HEK293T (cell line): ENCODE measurements at regions not wholly inside any gene's neighbourhood (a gene's known extent, or its start where the extent isn't known, plus 50 kb on each side); places are given as distances from the start of the nearest gene placed in this dataset.

Experiments used
- CTCF ChIA-PET: fragments of 350-600 bp; formaldehyde crosslinking; extraction: SDS; loops from one replicate; lab custom pipeline; 2021; ENCODE audit warnings: antibody characterized with exemption, inconsistent platforms; lab: Yijun Ruan, JAX
- POLR2A ChIA-PET: fragments of 350-600 bp; formaldehyde crosslinking; extraction: SDS; loops from one replicate; lab custom pipeline; 2020; ENCODE audit warnings: antibody characterized with exemption, inconsistent platforms; lab: Yijun Ruan, JAX
- DNase-seq: peaks from one replicate; pipeline ENCODE4 v3.0.0; 2012; ENCODE audit warnings: mixed read lengths; ENCODE audit errors: extremely low spot score
- ARNT ChIP-seq: fragments of 450-650 bp; IDR thresholded peaks from 2 replicates; pipeline ENCODE4 v1.6.1; 2017; ENCODE audit warnings: mild to moderate bottlenecking
- BHLHE40 ChIP-seq: fragments of 450-650 bp; IDR thresholded peaks from 2 replicates; pipeline ENCODE4 v1.6.1; 2016; ENCODE audit warnings: mild to moderate bottlenecking, moderate library complexity, borderline replicate concordance
- CTBP1 ChIP-seq: fragments of 450-650 bp; IDR thresholded peaks from 2 replicates; pipeline ENCODE4 v1.6.1; 2016; ENCODE audit warnings: borderline replicate concordance
- ELF4 ChIP-seq: fragments of 450-650 bp; IDR thresholded peaks from 2 replicates; pipeline ENCODE4 v1.6.1; 2017; ENCODE audit warnings: antibody characterized with exemption
- FOXA1 ChIP-seq: fragments of 450-650 bp; IDR thresholded peaks from 2 replicates; pipeline ENCODE4 v1.6.1; 2016; ENCODE audit warnings: mild to moderate bottlenecking
- FOXK2 ChIP-seq: fragments of 450-650 bp; IDR thresholded peaks from 2 replicates; pipeline ENCODE4 v1.6.1; 2016; ENCODE audit warnings: mild to moderate bottlenecking
- FOXM1 ChIP-seq: fragments of 450-650 bp; IDR thresholded peaks from 2 replicates; pipeline ENCODE4 v1.6.1; 2017; ENCODE audit warnings: mild to moderate bottlenecking, borderline replicate concordance
- HDGF ChIP-seq: fragments of 450-650 bp; IDR thresholded peaks from 2 replicates; pipeline ENCODE4 v1.6.1; 2017; ENCODE audit warnings: antibody characterized with exemption, borderline replicate concordance
- L3MBTL2 ChIP-seq: fragments of 450-650 bp; conservative IDR thresholded peaks from 2 replicates; pipeline ENCODE4 v1.6.1; 2016; ENCODE audit warnings: mild to moderate bottlenecking
- LEF1 ChIP-seq: fragments of 450-650 bp; IDR thresholded peaks from 2 replicates; pipeline ENCODE4 v1.6.1; 2017; ENCODE audit warnings: mild to moderate bottlenecking, borderline replicate concordance
- NFRKB ChIP-seq: fragments of 450-650 bp; IDR thresholded peaks from 2 replicates; pipeline ENCODE4 v1.6.1; 2016; ENCODE audit warnings: mild to moderate bottlenecking, moderate library complexity
- PKNOX1 ChIP-seq: fragments of 450-650 bp; IDR thresholded peaks from 2 replicates; pipeline ENCODE4 v1.6.1; 2016
- SP1 ChIP-seq: fragments of 450-650 bp; IDR thresholded peaks from 2 replicates; pipeline ENCODE4 v1.6.1; 2017
- SUZ12 ChIP-seq: fragments of 450-650 bp; IDR thresholded peaks from 2 replicates; pipeline ENCODE4 v1.6.1; 2016; ENCODE audit warnings: mild to moderate bottlenecking
- TARDBP ChIP-seq: fragments of 450-650 bp; IDR thresholded peaks from 2 replicates; pipeline ENCODE4 v1.6.1; 2016
- ZNF384 ChIP-seq: fragments of 450-650 bp; IDR thresholded peaks from 2 replicates; pipeline ENCODE4 v1.6.1; 2016

DNA sequence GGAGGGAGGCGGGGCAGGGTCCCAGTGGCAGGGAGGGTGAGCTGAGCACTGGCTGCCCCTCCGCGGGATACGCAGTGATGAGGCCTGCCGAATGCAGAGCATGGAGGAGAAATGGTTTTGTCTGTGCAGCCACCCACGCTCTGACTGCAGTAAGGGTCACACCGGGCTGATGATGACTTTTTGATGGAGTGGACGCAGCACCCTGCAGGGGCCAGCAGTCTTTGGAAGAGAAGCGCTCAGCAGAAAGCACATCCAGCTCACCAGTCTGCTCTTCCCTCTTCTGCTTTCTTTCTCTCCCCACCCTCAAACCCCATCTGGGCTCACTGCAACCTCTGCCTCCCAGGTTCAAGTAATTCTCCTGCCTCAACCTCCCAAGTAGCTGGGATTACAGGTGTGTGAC lies 61.9 kb upstream of the ATP1A1 start:
- ChIA-PET CTCF (no interaction called here), POLR2A (no interaction called here)
- no peak for DNase-seq
- TF ChIP-seq ARNT (no peak), PKNOX1 (no peak), CTBP1 (no peak), SP1 (no peak), HDGF (no peak), NFRKB (no peak), BHLHE40 (no peak), LEF1 (no peak), ELF4 (no peak), FOXK2 (no peak)

- CTCF ChIA-PET, result interaction anchor here (0.6 kb wide), 1 partner anchor 67 kb away, joined by 4 read pairs; no protein-coding TSS in a partner anchor
- POLR2A ChIA-PET, result no interaction called here
- no peak for DNase-seq
- peak; percentile 51 for TF ChIP-seq L3MBTL2
- TF ChIP-seq ELF4, result no peak
Observed at GRCh38 chr1:116311756-116312680, 61.0 kb upstream of the ATP1A1 start.

- ChIA-PET CTCF (interaction anchor here (0.6 kb wide), 1 partner anchor 68 kb away, joined by 4 read pairs; no protein-coding TSS in a partner anchor), POLR2A (no interaction called here)
- no peak for DNase-seq
- TF ChIP-seq LEF1 (no peak), ZNF384 (no peak)
Observed at GRCh38 chr1:116312681-116313069, 60.4 kb upstream of the ATP1A1 start.

DNA sequence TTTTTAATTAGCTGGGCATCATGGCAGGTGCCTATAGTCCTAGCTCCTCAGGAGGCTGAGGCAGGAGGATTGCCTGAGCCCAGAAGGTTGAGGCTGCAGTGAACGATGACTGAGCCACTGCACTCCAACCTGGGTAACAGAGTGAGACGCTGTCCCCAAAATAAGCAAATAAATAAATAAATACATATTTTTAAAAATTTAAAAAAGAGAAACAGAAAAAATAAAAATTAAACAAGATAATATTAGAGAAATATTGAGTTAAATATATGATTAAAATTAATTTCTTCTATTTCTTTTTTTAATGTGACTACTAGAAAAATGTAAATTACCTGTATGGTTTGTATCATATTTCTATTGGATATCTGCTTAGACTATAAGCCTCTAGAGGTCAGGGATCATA lies 59.3 kb upstream of the ATP1A1 start:
- no peak for DNase-seq
- CTCF ChIA-PET, result no interaction called here
- no peak for TF ChIP-seq FOXA1
- no peak for TF ChIP-seq TARDBP
- no peak for TF ChIP-seq L3MBTL2
- no peak for TF ChIP-seq LEF1
- no peak for TF ChIP-seq ARNT
- no peak for TF ChIP-seq SP1
- no peak for TF ChIP-seq BHLHE40
- TF ChIP-seq ZNF384, result no peak
- no peak for TF ChIP-seq CTBP1
- no peak for TF ChIP-seq ELF4
- TF ChIP-seq PKNOX1, result no peak
- no peak for TF ChIP-seq FOXK2
- TF ChIP-seq SUZ12, result no peak
- TF ChIP-seq HDGF, result no peak
- POLR2A ChIA-PET, result no interaction called here

- CTCF ChIA-PET, result no interaction called here
- DNase-seq, result no peak
- TF ChIP-seq ARNT (no peak), HDGF (no peak), L3MBTL2 (no peak), ELF4 (no peak), TARDBP (no peak), FOXK2 (no peak), ZNF384 (no peak), NFRKB (no peak), SP1 (no peak), SUZ12 (no peak), CTBP1 (no peak), FOXM1 (no peak), BHLHE40 (no peak), LEF1 (no peak)
- POLR2A ChIA-PET, result no interaction called here
Observed at GRCh38 chr1:116314305-116314919, 58.6 kb upstream of the ATP1A1 start.

DNA sequence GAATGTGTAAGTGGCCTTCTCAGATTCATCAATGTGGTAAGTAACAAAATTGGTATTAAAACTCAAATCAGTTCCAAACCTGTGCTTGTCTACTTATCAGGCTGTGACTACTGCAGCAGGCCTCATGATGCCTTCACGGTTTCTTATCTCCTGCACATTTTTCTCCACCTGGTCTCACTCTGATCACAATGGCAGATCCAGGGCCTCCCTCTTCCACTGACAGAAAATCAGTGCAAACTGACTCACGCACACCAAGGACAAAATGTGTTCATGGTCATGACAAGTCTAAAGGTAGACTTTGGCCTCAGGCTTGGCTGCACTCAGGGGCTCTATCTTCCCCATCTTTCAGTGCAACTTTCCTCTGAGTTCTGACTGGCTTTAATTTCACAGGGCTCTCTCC lies 56.7 kb upstream of the ATP1A1 start:
- POLR2A ChIA-PET, result no interaction called here
- DNase-seq, result no peak
- CTCF ChIA-PET, result no interaction called here
- no peak for TF ChIP-seq LEF1
- TF ChIP-seq CTBP1, result no peak

- DNase-seq, result no peak
- TF ChIP-seq PKNOX1, result no peak
- no peak for TF ChIP-seq BHLHE40
- TF ChIP-seq ARNT, result no peak
- TF ChIP-seq SP1, result no peak
- TF ChIP-seq FOXM1, result no peak
- no peak for TF ChIP-seq SUZ12
- TF ChIP-seq HDGF, result no peak
- no peak for TF ChIP-seq ELF4
- no peak for TF ChIP-seq FOXA1
- TF ChIP-seq L3MBTL2, result no peak
- TF ChIP-seq LEF1, result no peak
- no peak for TF ChIP-seq ZNF384
- TF ChIP-seq NFRKB, result no peak
- no peak for TF ChIP-seq FOXK2
- no peak for TF ChIP-seq TARDBP
- no peak for TF ChIP-seq CTBP1
- ChIA-PET POLR2A (no interaction called here), CTCF (no interaction called here)
Observed at GRCh38 chr1:116318897-116319296, 54.1 kb upstream of the ATP1A1 start.
